ENCODE measurements at regions not wholly inside any gene's neighbourhood (a gene's known extent, or its start where the extent isn't known, plus 50 kb on each side); places are given as distances from the start of the nearest gene placed in this dataset.

- no peak for DNase-seq (ENCODE audit: extremely low read depth, low read depth)
- no peak for TF ChIP-seq CTCF (IDR thresholded peaks at IDR 0.05; ENCODE audit: low read depth, low read length)
Measured at GRCh38 chr12:66733321-66733720, 54.4 kb upstream of the GRIP1 start.

GRCh38 chr12:66733839-66734238 is 55.0 kb upstream of the GRIP1 start:
- no peak for DNase-seq (ENCODE audit: extremely low read depth, low read depth)
- TF ChIP-seq CTCF (IDR thresholded peaks at IDR 0.05; ENCODE audit: low read depth, low read length): no peak

GRCh38 chr12:66735275-66735674 is 56.4 kb upstream of the GRIP1 start:
- DNase-seq (ENCODE audit: extremely low read depth, low read depth): no peak
- TF ChIP-seq CTCF (IDR thresholded peaks at IDR 0.05; ENCODE audit: low read depth, low read length): no peak

- TF ChIP-seq CTCF (IDR thresholded peaks at IDR 0.05; ENCODE audit: low read depth, low read length): no peak
- no peak for DNase-seq (ENCODE audit: extremely low read depth, low read depth)
Measured at GRCh38 chr12:66736931-66737330, 58.1 kb upstream of the GRIP1 start.

- TF ChIP-seq CTCF (IDR thresholded peaks at IDR 0.05; ENCODE audit: low read depth, low read length): no peak
- no peak for DNase-seq (ENCODE audit: extremely low read depth, low read depth)
Measured at GRCh38 chr12:66739266-66739665, 60.4 kb upstream of the GRIP1 start.

GRCh38 chr12:66739940-66740651 is 61.2 kb upstream of the GRIP1 start:
- TF ChIP-seq CTCF (IDR thresholded peaks at IDR 0.05; ENCODE audit: low read depth, low read length): no peak
- no peak for DNase-seq (ENCODE audit: extremely low read depth, low read depth)

- no peak for DNase-seq (ENCODE audit: extremely low read depth, low read depth)
- no peak for TF ChIP-seq CTCF (IDR thresholded peaks at IDR 0.05; ENCODE audit: low read depth, low read length)
Measured at GRCh38 chr12:66740732-66741131, 61.9 kb upstream of the GRIP1 start.
